Loucy (cell line): ENCODE measurements at regions not wholly inside any gene's neighbourhood (a gene's known extent, or its start where the extent isn't known, plus 50 kb on each side); places are given as distances from the start of the nearest gene placed in this dataset.
"Not testable (repeated sequence)": the region's sequence is repeated elsewhere in the genome, so short reads cannot be mapped to it uniquely, and the experiment has no call there.

Source experiments
- CTCF ChIP-seq: fragments of 200-600 bp; sonication (generic); conservative IDR thresholded peaks from 2 replicates; pipeline ENCODE4 v1.5.1; 2014; ENCODE audit warnings: mild to moderate bottlenecking, antibody characterized with exemption, low read length
- EZH2phosphoT487 ChIP-seq: fragments of 200-600 bp; IDR thresholded peaks from 2 replicates; pipeline ENCODE4 v1.6.1; 2018; ENCODE audit warnings: antibody characterized with exemption, mild to moderate bottlenecking, moderate library complexity, borderline replicate concordance

GRCh38 chr15:20214101-20214500, 327.5 kb downstream of the GOLGA6L6 start:
- TF ChIP-seq CTCF, EZH2phosphoT487: not testable (repeated sequence)
